HFFc6 (cell line): ENCODE measurements at regions not wholly inside any gene's neighbourhood (a gene's known extent, or its start where the extent isn't known, plus 50 kb on each side); places are given as distances from the start of the nearest gene placed in this dataset.

Experiments used
- DNase-seq: peaks from one replicate; pipeline ENCODE4 v3.0.0-alpha.2; 2018
- H3K27ac Mint-ChIP-seq: 2 replicates; pipeline ENCODE4 v1.8.0; 2020; ENCODE audit warnings: mild to moderate bottlenecking, mixed read lengths
- H3K27me3 Mint-ChIP-seq: 2 replicates; pipeline ENCODE4 v1.8.0; 2021; ENCODE audit warnings: mild to moderate bottlenecking, moderate library complexity, mixed read lengths; ENCODE audit not compliant: insufficient read depth
- H3K36me3 Mint-ChIP-seq: 2 replicates; pipeline ENCODE4 v1.8.0; 2021; ENCODE audit warnings: low read depth, mixed read lengths
- H3K4me1 Mint-ChIP-seq: 2 replicates; pipeline ENCODE4 v1.8.0; 2020; ENCODE audit warnings: low read depth, mixed read lengths
- H3K4me3 Mint-ChIP-seq: 2 replicates; pipeline ENCODE4 v1.8.0; 2020; ENCODE audit warnings: mild to moderate bottlenecking, moderate library complexity, mixed read lengths
- H3K9me3 Mint-ChIP-seq: 2 replicates; pipeline ENCODE4 v1.8.0; 2020; ENCODE audit warnings: mild to moderate bottlenecking, mixed read lengths
- TF ChIP-seq, protein P1 (sequence below): fragments of 200-600 bp; sonication (generic); IDR thresholded peaks from 2 replicates; pipeline ENCODE4 v1.5.0; 2021; ENCODE audit warnings: antibody characterized with exemption, mild to moderate bottlenecking

DNA sequence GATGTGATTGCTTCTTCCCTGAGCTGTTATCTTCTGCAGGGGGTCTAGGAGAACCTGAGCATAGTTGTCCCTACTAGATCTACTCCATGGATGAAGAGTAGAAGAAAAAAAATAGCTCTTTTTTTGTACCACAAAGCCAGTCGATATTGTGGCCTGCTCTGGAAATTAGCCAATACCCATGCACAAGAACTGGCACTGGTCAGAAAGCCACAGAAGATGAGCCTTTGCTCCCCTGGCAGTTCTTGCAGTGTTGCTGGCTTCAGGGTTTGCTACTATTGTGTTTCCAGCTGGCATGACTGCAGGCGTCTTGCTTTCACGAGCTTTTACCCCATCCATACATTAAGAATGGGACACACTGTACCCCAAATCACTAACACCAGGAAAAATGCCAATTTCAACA is 547.7 kb upstream of the KLF12 start:
- no peak for DNase-seq
- no peaks in the 10 kb centered on the region for H3K4me1 Mint-ChIP-seq
- H3K27ac Mint-ChIP-seq, result no peak overlapping the region
- H3K36me3 Mint-ChIP-seq, result no peaks in the 10 kb centered on the region
- no peak overlapping the region for H3K4me3 Mint-ChIP-seq
- peaks cover 2% of the 10 kb centered on the region; the same call in 1 of the 2 replicates for H3K27me3 Mint-ChIP-seq
- TF ChIP-seq, protein P1, sequence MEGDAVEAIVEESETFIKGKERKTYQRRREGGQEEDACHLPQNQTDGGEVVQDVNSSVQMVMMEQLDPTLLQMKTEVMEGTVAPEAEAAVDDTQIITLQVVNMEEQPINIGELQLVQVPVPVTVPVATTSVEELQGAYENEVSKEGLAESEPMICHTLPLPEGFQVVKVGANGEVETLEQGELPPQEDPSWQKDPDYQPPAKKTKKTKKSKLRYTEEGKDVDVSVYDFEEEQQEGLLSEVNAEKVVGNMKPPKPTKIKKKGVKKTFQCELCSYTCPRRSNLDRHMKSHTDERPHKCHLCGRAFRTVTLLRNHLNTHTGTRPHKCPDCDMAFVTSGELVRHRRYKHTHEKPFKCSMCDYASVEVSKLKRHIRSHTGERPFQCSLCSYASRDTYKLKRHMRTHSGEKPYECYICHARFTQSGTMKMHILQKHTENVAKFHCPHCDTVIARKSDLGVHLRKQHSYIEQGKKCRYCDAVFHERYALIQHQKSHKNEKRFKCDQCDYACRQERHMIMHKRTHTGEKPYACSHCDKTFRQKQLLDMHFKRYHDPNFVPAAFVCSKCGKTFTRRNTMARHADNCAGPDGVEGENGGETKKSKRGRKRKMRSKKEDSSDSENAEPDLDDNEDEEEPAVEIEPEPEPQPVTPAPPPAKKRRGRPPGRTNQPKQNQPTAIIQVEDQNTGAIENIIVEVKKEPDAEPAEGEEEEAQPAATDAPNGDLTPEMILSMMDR, result no peak
- no peaks in the 10 kb centered on the region for H3K9me3 Mint-ChIP-seq

DNA sequence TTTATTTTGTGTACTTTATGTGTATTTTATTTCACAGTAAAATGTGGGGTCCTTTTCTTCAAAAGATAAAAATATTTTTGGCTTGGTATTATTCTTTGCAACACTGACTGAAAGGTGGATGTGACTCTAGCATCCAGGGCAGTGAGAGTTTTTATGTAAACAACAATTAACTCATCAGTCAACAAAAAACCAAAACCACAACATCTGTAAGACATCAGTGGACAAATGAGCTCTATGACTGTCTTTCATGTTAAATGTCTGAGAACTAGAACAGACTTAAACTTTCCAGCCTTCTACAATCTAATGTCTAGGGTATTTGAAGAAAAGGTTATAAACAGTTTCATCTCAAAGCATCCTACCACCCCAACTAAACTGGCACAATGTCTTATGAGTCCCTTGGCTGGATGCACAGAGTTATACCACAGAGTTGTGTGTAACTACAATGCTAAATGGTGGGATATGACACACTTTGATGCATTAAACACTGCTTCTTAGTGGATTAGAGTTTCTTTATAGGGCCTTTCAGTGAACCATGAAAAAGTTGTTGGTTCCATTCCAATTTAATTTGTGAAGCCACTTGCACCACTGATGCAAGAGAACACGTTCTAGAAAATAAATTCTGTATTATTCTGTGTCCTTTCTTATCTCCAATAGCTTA is 544.2 kb upstream of the KLF12 start:
- Mint-ChIP-seq H3K4me3 (no peak overlapping the region), H3K9me3 (no peaks in the 10 kb centered on the region), H3K27me3 (peaks cover 2% of the 10 kb centered on the region; the same call in 1 of the 2 replicates), H3K4me1 (no peaks in the 10 kb centered on the region), H3K36me3 (no peaks in the 10 kb centered on the region), H3K27ac (no peak overlapping the region)
- no peak for DNase-seq
- TF ChIP-seq, protein P1, result no peak

DNA sequence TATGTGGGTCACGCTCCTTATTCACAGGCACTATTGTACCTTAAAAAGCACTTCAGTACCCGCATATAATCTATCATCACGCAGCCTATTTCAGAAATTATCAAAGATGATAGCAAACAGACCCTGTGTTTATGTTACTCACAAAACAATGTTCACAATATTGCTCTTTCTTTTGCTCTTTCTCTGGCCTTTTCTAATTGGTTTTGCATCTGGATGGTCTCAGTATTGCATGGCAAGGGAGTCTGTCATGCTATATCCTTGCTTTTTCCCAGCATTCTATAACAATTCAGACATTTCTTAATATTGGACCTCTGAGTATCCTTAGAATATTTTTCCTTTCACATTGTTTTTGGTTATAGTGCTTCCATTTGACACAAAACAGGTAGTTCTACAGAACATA is 541.8 kb upstream of the KLF12 start:
- TF ChIP-seq, protein P1, result no peak
- DNase-seq, result no peak
- no peaks in the 10 kb centered on the region for H3K9me3 Mint-ChIP-seq
- no peak overlapping the region for H3K27ac Mint-ChIP-seq
- no peak overlapping the region for H3K4me3 Mint-ChIP-seq
- peaks cover 2% of the 10 kb centered on the region; the same call in 1 of the 2 replicates for H3K27me3 Mint-ChIP-seq
- H3K4me1 Mint-ChIP-seq, result no peaks in the 10 kb centered on the region
- H3K36me3 Mint-ChIP-seq, result no peaks in the 10 kb centered on the region

DNA sequence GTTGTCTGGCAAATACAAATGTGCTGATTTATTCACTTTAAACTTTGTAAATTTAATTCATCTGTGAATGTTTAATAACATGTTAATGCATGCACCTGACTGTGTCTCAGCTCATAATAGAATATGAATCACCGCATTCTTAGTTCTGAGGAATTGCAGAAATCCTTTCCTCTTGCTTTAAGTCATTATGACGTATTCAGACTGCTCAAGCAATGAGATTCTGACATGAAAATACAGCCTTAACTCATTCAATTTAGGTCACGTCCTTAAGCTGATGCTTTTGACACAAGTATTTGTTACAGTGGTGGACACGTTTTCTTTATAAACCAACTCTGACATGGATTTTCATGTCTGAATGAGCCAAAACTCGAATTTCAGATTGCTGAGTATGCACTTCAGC is 541.0 kb upstream of the KLF12 start:
- no peak for DNase-seq
- Mint-ChIP-seq H3K27ac (no peak overlapping the region), H3K4me1 (no peaks in the 10 kb centered on the region), H3K4me3 (no peak overlapping the region), H3K9me3 (no peaks in the 10 kb centered on the region), H3K27me3 (no peaks in the 10 kb centered on the region; the same call in 1 of the 2 replicates), H3K36me3 (no peaks in the 10 kb centered on the region)
- TF ChIP-seq, protein P1, result no peak

DNA sequence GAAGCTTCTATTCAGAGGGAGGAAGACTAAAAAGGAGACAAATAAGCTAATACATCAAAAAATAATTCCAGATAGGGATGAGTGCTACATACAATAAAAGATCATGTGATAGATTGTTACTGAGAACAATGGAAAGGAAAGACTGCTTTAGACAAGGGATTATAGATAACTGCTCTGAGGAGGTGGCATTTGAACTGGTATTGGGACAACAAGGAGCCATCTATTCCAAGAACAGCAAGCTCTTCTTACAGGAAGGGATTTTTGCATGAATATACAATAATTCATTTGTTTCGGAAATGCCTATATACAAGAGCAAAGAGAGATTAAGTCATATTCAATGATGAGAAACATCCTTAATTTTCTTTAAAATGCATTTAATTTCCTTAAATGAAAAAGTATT is 540.5 kb upstream of the KLF12 start:
- H3K4me1 Mint-ChIP-seq, result no peaks in the 10 kb centered on the region
- no peaks in the 10 kb centered on the region for H3K9me3 Mint-ChIP-seq
- no peak overlapping the region for H3K27ac Mint-ChIP-seq

More for the DNA sequence above, 540.5 kb upstream of the KLF12 start:
- TF ChIP-seq, protein P1, result no peak
- no peak for DNase-seq
- Mint-ChIP-seq H3K36me3 (no peaks in the 10 kb centered on the region), H3K27me3 (no peaks in the 10 kb centered on the region; the same call in 1 of the 2 replicates), H3K4me3 (no peak overlapping the region)
